GM12878 (cell line): ENCODE measurements at regions not wholly inside any gene's neighbourhood (a gene's known extent, or its start where the extent isn't known, plus 50 kb on each side); places are given as distances from the start of the nearest gene placed in this dataset.

Source experiments
- ATAC-seq: fragments of 200-7000 bp; cut with Tn5 transposase; 3 replicates; pipeline ENCODE4 v1.9.1; 2020; ENCODE audit warnings: mild to moderate bottlenecking, moderate library complexity
- BruUV-seq: library from RNA; stranded (reverse); fragments of 400-500 nt; replicated peaks from 2 replicates; lab custom pipeline; 2021; lab: Mats Ljungman, UMichigan
- CTCF ChIA-PET: fragments of 300-600 bp; sonication (Branson Sonifier 250); formaldehyde crosslinking; extraction: SDS; loops from one replicate; lab custom pipeline; 2021; ENCODE audit warnings: inconsistent platforms; lab: Yijun Ruan, JAX
- POLR2A ChIA-PET: fragments of 350-600 bp; formaldehyde crosslinking; extraction: SDS; loops from one replicate; lab custom pipeline; 2021; ENCODE audit warnings: inconsistent platforms; lab: Charles Lee
- RAD21 ChIA-PET: fragments of 300-600 bp; sonication (Branson Sonifier 250); formaldehyde crosslinking; loops from one replicate; lab custom pipeline; 2023; ENCODE audit warnings: antibody characterized with exemption; ENCODE audit not compliant: unreplicated experiment; lab: Charles Lee
- SMC1A ChIA-PET: fragments of 300-600 bp; sonication (Branson Sonifier 250); formaldehyde crosslinking; loops from one replicate; lab custom pipeline; 2023; ENCODE audit not compliant: unreplicated experiment, uncharacterized antibody; lab: Charles Lee
- DNase-seq: peaks from one replicate; pipeline ENCODE4 v3.0.0-alpha.2; 2011; ENCODE audit warnings: low read depth, low spot score
- FAIRE-seq: peaks from 3 replicates; lab custom pipeline; 2011; peaks lifted over from hg19 to GRCh38; lab: Jason Lieb, UNC
- H2AFZ ChIP-seq: 2 replicates; pipeline ENCODE4 v1.6.0; 2011; ENCODE audit warnings: low read depth, low read length, control low read depth; ENCODE audit not compliant: control insufficient read depth
- H3K27ac ChIP-seq: 2 replicates; pipeline ENCODE4 v1.5.1; 2011; ENCODE audit warnings: control low read depth; ENCODE audit not compliant: control insufficient read depth, insufficient read depth
- H3K27me3 ChIP-seq, 2 experiments: replicated peaks in 1 of 2; 2 replicates each; pipeline versions ENCODE4 v1.6.0 to v1.6.1; 2011; ENCODE audit warnings: low read length in 1 of 2; ENCODE audit not compliant: control insufficient read depth in 2 of 2, insufficient read depth in 2 of 2
- H3K36me3 ChIP-seq, 2 experiments: 2 replicates each; pipeline ENCODE4 v1.5.1; 2011; ENCODE audit warnings: low read length in 1 of 2; ENCODE audit not compliant: control insufficient read depth in 2 of 2, insufficient read depth in 2 of 2
- H3K4me1 ChIP-seq: 2 replicates; pipeline ENCODE4 v1.6.1; 2011; ENCODE audit warnings: mild to moderate bottlenecking, low read length, moderate library complexity, mixed read lengths; ENCODE audit not compliant: control insufficient read depth, insufficient read depth
- H3K4me2 ChIP-seq: 2 replicates; pipeline ENCODE4 v1.6.0; 2011; ENCODE audit warnings: control low read depth; ENCODE audit not compliant: control insufficient read depth, insufficient read depth
- H3K4me3 ChIP-seq: fragments of 200-600 bp; sonication (generic); 2 replicates; pipeline ENCODE4 v1.5.1; 2016
- H3K79me2 ChIP-seq: 2 replicates; pipeline ENCODE4 v1.6.0; 2011; ENCODE audit warnings: low read length; ENCODE audit not compliant: control insufficient read depth, insufficient read depth
- H3K9ac ChIP-seq: 2 replicates; pipeline ENCODE4 v1.8.0; 2011; ENCODE audit warnings: low read length, control low read depth, mixed read lengths; ENCODE audit not compliant: control insufficient read depth, insufficient read depth
- H3K9me3 ChIP-seq: replicated peaks from 3 replicates; pipeline ENCODE4 v1.5.1; 2011; ENCODE audit warnings: mild to moderate bottlenecking, low read length; ENCODE audit not compliant: control insufficient read depth, insufficient read depth
- H4K20me1 ChIP-seq: 2 replicates; pipeline ENCODE4 v1.6.0; 2011; ENCODE audit not compliant: control insufficient read depth, insufficient read depth
- BRCA1 ChIP-seq: IDR thresholded peaks from 2 replicates; pipeline ENCODE4 v1.6.1; 2011; ENCODE audit warnings: low read depth, low read length, improper control_type of control experiment
- CBX5 ChIP-seq: sonication (generic); IDR thresholded peaks from 2 replicates; pipeline ENCODE4 v1.6.1; 2016; ENCODE audit warnings: low read depth, moderate library complexity, mild to moderate bottlenecking, inconsistent platforms
- GABPA ChIP-seq: IDR thresholded peaks from 2 replicates; pipeline ENCODE4 v1.6.1; 2014; ENCODE audit warnings: antibody characterized with exemption, low read depth, mild to moderate bottlenecking, inconsistent platforms
- IRF5 ChIP-seq: fragments of 450-650 bp; IDR thresholded peaks from 2 replicates; pipeline ENCODE4 v1.6.1; 2017; ENCODE audit warnings: borderline replicate concordance
- KDM1A ChIP-seq: fragments of 200-600 bp; sonication (generic); IDR thresholded peaks from 2 replicates; pipeline ENCODE4 v1.6.1; 2016; ENCODE audit warnings: borderline replicate concordance
- MEF2A ChIP-seq: IDR thresholded peaks from 2 replicates; pipeline ENCODE4 v1.6.1; 2011; ENCODE audit warnings: low read depth, mild to moderate bottlenecking, low read length, moderate library complexity; ENCODE audit not compliant: insufficient read depth
- NR2C1 ChIP-seq: fragments of 450-650 bp; IDR thresholded peaks from 2 replicates; pipeline ENCODE4 v1.6.1; 2017; ENCODE audit warnings: antibody characterized with exemption, mild to moderate bottlenecking, moderate library complexity
- SKIL ChIP-seq: fragments of 450-650 bp; IDR thresholded peaks from 2 replicates; pipeline ENCODE4 v1.6.1; 2017; ENCODE audit warnings: mild to moderate bottlenecking, low read depth, inconsistent platforms; ENCODE audit not compliant: poor library complexity, severe bottlenecking
- TCF3 ChIP-seq: IDR thresholded peaks from 2 replicates; pipeline ENCODE4 v1.6.1; 2012; ENCODE audit warnings: low read depth, mild to moderate bottlenecking, low read length, borderline replicate concordance; ENCODE audit not compliant: insufficient read depth
- ZNF622 ChIP-seq: fragments of 450-650 bp; IDR thresholded peaks from 2 replicates; pipeline ENCODE4 v1.6.1; 2017; ENCODE audit warnings: mild to moderate bottlenecking, inconsistent platforms
- WGBS: methylation state at CpG from one replicate; pipeline ENCODE4 v1.1.6; 2016; ENCODE audit warnings: low lambda C conversion rate; ENCODE audit not compliant: insufficient replicate concordance, insufficient coverage; ENCODE audit errors: missing lambda C conversion rate; 5-methylcytosine and 5-hydroxymethylcytosine counted together
- in situ Hi-C: fragments of 300-500 bp; cut with MboI; formaldehyde crosslinking; loops from 9 replicates; pipeline ENCODE4 v1.14.3; 2018; ENCODE audit warnings: mixed read lengths
- intact Hi-C: fragments of 100-400 bp; cut with micrococcal nuclease; formaldehyde crosslinking; loops from one replicate; pipeline ENCODE4 v1.14.2; 2022; ENCODE audit not compliant: unreplicated experiment
- TF ChIP-seq, protein P1 (sequence below): IDR thresholded peaks from 2 replicates; pipeline ENCODE4 v1.6.1; 2012; ENCODE audit warnings: low read length, inconsistent platforms
- TF ChIP-seq, protein P2 (sequence below): fragments of 450-650 bp; formaldehyde crosslinking; IDR thresholded peaks from 2 replicates; pipeline ENCODE4 v1.4.0; 2020; ENCODE audit warnings: mild to moderate bottlenecking, moderate library complexity
- TF ChIP-seq, protein P3 (sequence below): fragments of 450-650 bp; IDR thresholded peaks from 2 replicates; pipeline ENCODE4 v1.6.1; 2016; ENCODE audit warnings: mild to moderate bottlenecking

DNA sequence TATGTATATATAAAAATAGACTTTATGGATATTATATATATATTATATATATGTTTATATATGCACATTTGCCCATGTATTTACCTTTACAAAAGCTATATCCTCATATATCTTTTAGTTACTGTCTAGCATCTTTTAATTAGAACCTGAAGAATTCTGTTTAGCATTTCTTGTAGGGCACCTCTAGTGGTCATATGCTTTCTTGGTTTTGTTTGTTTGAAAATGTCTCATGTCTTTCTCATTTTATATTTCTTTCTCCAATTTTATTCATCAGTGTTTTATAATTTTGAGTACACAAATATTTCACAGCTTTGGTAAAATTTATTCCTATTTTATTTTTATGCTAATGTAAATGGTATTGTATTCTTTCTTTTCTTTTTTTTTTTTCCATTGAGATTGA lies 70.3 kb upstream of the SPIN4 start (continued):
- TF ChIP-seq, protein P1, sequence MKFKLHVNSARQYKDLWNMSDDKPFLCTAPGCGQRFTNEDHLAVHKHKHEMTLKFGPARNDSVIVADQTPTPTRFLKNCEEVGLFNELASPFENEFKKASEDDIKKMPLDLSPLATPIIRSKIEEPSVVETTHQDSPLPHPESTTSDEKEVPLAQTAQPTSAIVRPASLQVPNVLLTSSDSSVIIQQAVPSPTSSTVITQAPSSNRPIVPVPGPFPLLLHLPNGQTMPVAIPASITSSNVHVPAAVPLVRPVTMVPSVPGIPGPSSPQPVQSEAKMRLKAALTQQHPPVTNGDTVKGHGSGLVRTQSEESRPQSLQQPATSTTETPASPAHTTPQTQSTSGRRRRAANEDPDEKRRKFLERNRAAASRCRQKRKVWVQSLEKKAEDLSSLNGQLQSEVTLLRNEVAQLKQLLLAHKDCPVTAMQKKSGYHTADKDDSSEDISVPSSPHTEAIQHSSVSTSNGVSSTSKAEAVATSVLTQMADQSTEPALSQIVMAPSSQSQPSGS: no peak
- TF ChIP-seq KDM1A: no peak
- TF ChIP-seq TCF3: no peak
- no peak for TF ChIP-seq SKIL
- no peak for TF ChIP-seq GABPA
- no peak for TF ChIP-seq ZNF622

GRCh38 chrX:63418211-63418610 lies 67.1 kb upstream of the SPIN4 start:
- no peak for FAIRE-seq
- no peak overlapping the region for H2AFZ ChIP-seq
- ChIA-PET SMC1A (no interaction called here), POLR2A (no interaction called here), RAD21 (no interaction called here), CTCF (no interaction called here)
- no peaks in the 10 kb centered on the region for H3K27me3 ChIP-seq
- H3K4me1 ChIP-seq: no peaks in the 10 kb centered on the region
- no peaks in the 10 kb centered on the region for H3K79me2 ChIP-seq
- in situ Hi-C loops (no loop called here), intact Hi-C loops (no loop called here)
- no peak for DNase-seq
- no peak overlapping the region for H3K4me2 ChIP-seq
- H3K4me3 ChIP-seq: no peak overlapping the region
- H3K9me3 ChIP-seq: no peaks in the 10 kb centered on the region
- H3K27ac ChIP-seq: no peak overlapping the region
- H3K36me3 ChIP-seq: no peaks in the 10 kb centered on the region
- H3K9ac ChIP-seq: no peak overlapping the region
- ATAC-seq: no peak
- no peaks in the 10 kb centered on the region for H4K20me1 ChIP-seq
- BruUV-seq: no TSS peak
- WGBS: 68% methylated on average over 4 of the region's 4 CpGs
- TF ChIP-seq, protein P2, sequence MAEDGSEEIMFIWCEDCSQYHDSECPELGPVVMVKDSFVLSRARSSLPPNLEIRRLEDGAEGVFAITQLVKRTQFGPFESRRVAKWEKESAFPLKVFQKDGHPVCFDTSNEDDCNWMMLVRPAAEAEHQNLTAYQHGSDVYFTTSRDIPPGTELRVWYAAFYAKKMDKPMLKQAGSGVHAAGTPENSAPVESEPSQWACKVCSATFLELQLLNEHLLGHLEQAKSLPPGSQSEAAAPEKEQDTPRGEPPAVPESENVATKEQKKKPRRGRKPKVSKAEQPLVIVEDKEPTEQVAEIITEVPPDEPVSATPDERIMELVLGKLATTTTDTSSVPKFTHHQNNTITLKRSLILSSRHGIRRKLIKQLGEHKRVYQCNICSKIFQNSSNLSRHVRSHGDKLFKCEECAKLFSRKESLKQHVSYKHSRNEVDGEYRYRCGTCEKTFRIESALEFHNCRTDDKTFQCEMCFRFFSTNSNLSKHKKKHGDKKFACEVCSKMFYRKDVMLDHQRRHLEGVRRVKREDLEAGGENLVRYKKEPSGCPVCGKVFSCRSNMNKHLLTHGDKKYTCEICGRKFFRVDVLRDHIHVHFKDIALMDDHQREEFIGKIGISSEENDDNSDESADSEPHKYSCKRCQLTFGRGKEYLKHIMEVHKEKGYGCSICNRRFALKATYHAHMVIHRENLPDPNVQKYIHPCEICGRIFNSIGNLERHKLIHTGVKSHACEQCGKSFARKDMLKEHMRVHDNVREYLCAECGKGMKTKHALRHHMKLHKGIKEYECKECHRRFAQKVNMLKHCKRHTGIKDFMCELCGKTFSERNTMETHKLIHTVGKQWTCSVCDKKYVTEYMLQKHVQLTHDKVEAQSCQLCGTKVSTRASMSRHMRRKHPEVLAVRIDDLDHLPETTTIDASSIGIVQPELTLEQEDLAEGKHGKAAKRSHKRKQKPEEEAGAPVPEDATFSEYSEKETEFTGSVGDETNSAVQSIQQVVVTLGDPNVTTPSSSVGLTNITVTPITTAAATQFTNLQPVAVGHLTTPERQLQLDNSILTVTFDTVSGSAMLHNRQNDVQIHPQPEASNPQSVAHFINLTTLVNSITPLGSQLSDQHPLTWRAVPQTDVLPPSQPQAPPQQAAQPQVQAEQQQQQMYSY (CRISPR knock-in tag): no peak
- TF ChIP-seq NR2C1 (no peak), BRCA1 (no peak), CBX5 (no peak), MEF2A (no peak), IRF5 (no peak)
- TF ChIP-seq, protein P3, sequence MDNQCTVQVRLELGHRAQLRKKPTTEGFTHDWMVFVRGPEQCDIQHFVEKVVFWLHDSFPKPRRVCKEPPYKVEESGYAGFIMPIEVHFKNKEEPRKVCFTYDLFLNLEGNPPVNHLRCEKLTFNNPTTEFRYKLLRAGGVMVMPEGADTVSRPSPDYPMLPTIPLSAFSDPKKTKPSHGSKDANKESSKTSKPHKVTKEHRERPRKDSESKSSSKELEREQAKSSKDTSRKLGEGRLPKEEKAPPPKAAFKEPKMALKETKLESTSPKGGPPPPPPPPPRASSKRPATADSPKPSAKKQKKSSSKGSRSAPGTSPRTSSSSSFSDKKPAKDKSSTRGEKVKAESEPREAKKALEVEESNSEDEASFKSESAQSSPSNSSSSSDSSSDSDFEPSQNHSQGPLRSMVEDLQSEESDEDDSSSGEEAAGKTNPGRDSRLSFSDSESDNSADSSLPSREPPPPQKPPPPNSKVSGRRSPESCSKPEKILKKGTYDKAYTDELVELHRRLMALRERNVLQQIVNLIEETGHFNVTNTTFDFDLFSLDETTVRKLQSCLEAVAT: no peak
